HG02763 (cell line): ENCODE measurements at regions not wholly inside any gene's neighbourhood (a gene's known extent, or its start where the extent isn't known, plus 50 kb on each side); places are given as distances from the start of the nearest gene placed in this dataset.

Source experiments
- ATAC-seq: cut with Tn5 transposase; IDR thresholded peaks from one replicate; pipeline ENCODE4 v1.9.1; 2021; ENCODE audit warnings: mild to moderate bottlenecking, moderate library complexity; ENCODE audit not compliant: unreplicated experiment

GRCh38 chr10:33402220-33403073 is 68.0 kb upstream of the NRP1 start:
- ATAC-seq, result no peak

- ATAC-seq, result no peak
These were observed 66.8 kb upstream of the NRP1 start for GRCh38 chr10:33401300-33401699.

GRCh38 chr10:33398796-33399195 is 64.3 kb upstream of the NRP1 start:
- no peak for ATAC-seq

GRCh38 chr10:33396938-33397337 is 62.5 kb upstream of the NRP1 start:
- no peak for ATAC-seq

GRCh38 chr10:33396279-33396678 is 61.8 kb upstream of the NRP1 start:
- ATAC-seq, result no peak

- ATAC-seq, result no peak
These were observed 60.7 kb upstream of the NRP1 start for GRCh38 chr10:33395201-33395600.

GRCh38 chr10:33392706-33393105 is 58.2 kb upstream of the NRP1 start:
- no peak for ATAC-seq

GRCh38 chr10:33391611-33392465 is 57.4 kb upstream of the NRP1 start:
- no peak for ATAC-seq

GRCh38 chr10:33390046-33390445 is 55.6 kb upstream of the NRP1 start:
- ATAC-seq, result no peak

- no peak for ATAC-seq
These were observed 54.3 kb upstream of the NRP1 start for GRCh38 chr10:33388785-33389184.

GRCh38 chr10:33388382-33388781 is 53.9 kb upstream of the NRP1 start:
- ATAC-seq, result no peak

- ATAC-seq, result no peak
These were observed 53.3 kb upstream of the NRP1 start for GRCh38 chr10:33387720-33388119.

GRCh38 chr10:33386926-33387325 is 52.5 kb upstream of the NRP1 start:
- ATAC-seq, result no peak

- ATAC-seq, result no peak
These were observed 51.2 kb upstream of the NRP1 start for GRCh38 chr10:33385686-33386085.

- ATAC-seq, result no peak
These were observed 50.5 kb upstream of the NRP1 start for GRCh38 chr10:33385015-33385414.
